ENCODE measurements at regions not wholly inside any gene's neighbourhood (a gene's known extent, or its start where the extent isn't known, plus 50 kb on each side); places are given as distances from the start of the nearest gene placed in this dataset.

- no peak for TF ChIP-seq CTCF (conservative IDR thresholded peaks at IDR 0.05)
- Histone ChIP-seq H2BK15ac (ENCODE audit: low read depth, low read length) (no peak overlapping the region), H2AFZ (ENCODE audit: low read length) (no peak overlapping the region), H3K4me1 (ENCODE audit: insufficient read depth, low read length) (no peaks in the 10 kb centered on the region; the same call in 1 of the 2 replicates), H3T11ph (ENCODE audit: low read length) (no peak overlapping the region), H4K8ac (replicated peaks; ENCODE audit: insufficient read length, low read depth, low read length) (no peak overlapping the region), H2AK5ac (ENCODE audit: insufficient read length, low read length) (no peak overlapping the region), H3K9ac (ENCODE audit: extremely low read depth, insufficient read length, low read length) (no peak overlapping the region), H3K79me2 (ENCODE audit: insufficient read depth, low read length) (no peaks in the 10 kb centered on the region), H3K23ac (ENCODE audit: insufficient read length, low read depth, low read length) (no peak overlapping the region), H4K20me1 (ENCODE audit: control insufficient read depth, insufficient read depth, insufficient read length) (no peaks in the 10 kb centered on the region), H3K56ac (ENCODE audit: insufficient read length, low read depth, low read length) (no peak overlapping the region), H2BK12ac (ENCODE audit: insufficient read length, low read depth, low read length) (no peak overlapping the region), H3K27ac (ENCODE audit: insufficient read length, low read depth, low read length) (no peak overlapping the region), H3K27me3 (ENCODE audit: insufficient read depth, low read length) (no peaks in the 10 kb centered on the region), H3K79me1 (ENCODE audit: insufficient read depth, low read depth, low read length, poor library complexity, severe bottlenecking) (no peaks in the 10 kb centered on the region), H2BK5ac (ENCODE audit: insufficient read length, low read length) (no peak overlapping the region), H4K5ac (ENCODE audit: insufficient read length, low read depth, low read length) (no peak overlapping the region), H3K4ac (ENCODE audit: low read depth, low read length) (no peak overlapping the region), H2BK120ac (ENCODE audit: low read depth, low read length, poor library complexity, severe bottlenecking) (no peak overlapping the region), H3K23me2 (ENCODE audit: insufficient read length, low read depth, low read length, poor library complexity, severe bottlenecking) (no peaks in the 10 kb centered on the region), H3K4me2 (ENCODE audit: insufficient read depth, insufficient read length, low read length) (no peak overlapping the region), H3K14ac (ENCODE audit: insufficient read depth, low read length) (no peak overlapping the region), H2BK20ac (ENCODE audit: low read depth, low read length, poor library complexity, severe bottlenecking) (no peak overlapping the region), H4K91ac (ENCODE audit: insufficient read length, low read depth, low read length) (no peak overlapping the region), H3K18ac (ENCODE audit: insufficient read length, low read depth, low read length) (no peak overlapping the region), H3K9me3 (ENCODE audit: control insufficient read depth, low read depth, low read length) (no peaks in the 10 kb centered on the region)
- no peak for DNase-seq
- peaks cover 0 to 8% of the 10 kb centered on the region in 2 experiments; a peak in 3 of 5 replicates for H3K9me3 Mint-ChIP-seq
- no peak overlapping the region for H3K27ac Mint-ChIP-seq
- H3K4me1 Mint-ChIP-seq, result peaks cover 3 to 9% of the 10 kb centered on the region in 2 experiments; a peak in 3 of 4 replicates
- H3K4me3 Mint-ChIP-seq, result no peak overlapping the region
- H3K36me3 Mint-ChIP-seq (ENCODE audit: insufficient read depth in 1 of 3, low read depth in 3 of 3), result peaks cover 2 to 5% (median 3%) of the 10 kb centered on the region in 3 experiments; a peak in 5 of 7 replicates
- WGBS (ENCODE audit: extremely low coverage, insufficient read length, low lambda C conversion rate), result no CpG with 5 or more reads among the region's 1 CpG
- H3K27me3 Mint-ChIP-seq (ENCODE audit: low read depth), result no peaks in the 10 kb centered on the region
Measured at GRCh38 chr10:22821501-22821900, 106.4 kb upstream of the ARMC3 start.

Measured in H9 (cell line).